Astrocyte of the spinal cord (primary cell): ENCODE measurements at regions not wholly inside any gene's neighbourhood (a gene's known extent, or its start where the extent isn't known, plus 50 kb on each side); places are given as distances from the start of the nearest gene placed in this dataset.

ENCODE experiments used
- DNase-seq: peaks from one replicate; pipeline ENCODE4 v3.0.0; 2011; ENCODE audit warnings: low read depth, low spot score
- H3K4me3 ChIP-seq: 2 replicates; pipeline ENCODE4 v1.5.1; 2011; ENCODE audit warnings: low read depth, mild to moderate bottlenecking, low read length, moderate library complexity
- CTCF ChIP-seq: IDR thresholded peaks from 2 replicates; pipeline ENCODE4 v1.5.1; 2012; ENCODE audit warnings: low read depth, mild to moderate bottlenecking, low read length, inconsistent platforms
- in situ Hi-C: cut with HindIII; loops from 2 replicates; pipeline ENCODE4 v1.10.0; 2017; ENCODE audit warnings: low sequenced_read_pairs

GRCh38 chr5:88116396-88116795 is 152.2 kb downstream of the TMEM161B start:
- TF ChIP-seq CTCF: no peak
- H3K4me3 ChIP-seq: no peak overlapping the region
- no peak for DNase-seq
- in situ Hi-C loops: no loop called here

- H3K4me3 ChIP-seq: no peak overlapping the region
- no peak for DNase-seq
- in situ Hi-C loops: no loop called here
- no peak for TF ChIP-seq CTCF
Measured at GRCh38 chr5:88115211-88115610, 153.4 kb downstream of the TMEM161B start.

GRCh38 chr5:88113429-88113828 is 155.2 kb downstream of the TMEM161B start:
- no peak overlapping the region for H3K4me3 ChIP-seq
- in situ Hi-C loops: no loop called here

GRCh38 chr5:88109818-88110217 is 158.8 kb downstream of the TMEM161B start:
- TF ChIP-seq CTCF: no peak
- peak; percentile 52 for DNase-seq
- in situ Hi-C loops: no loop called here
- H3K4me3 ChIP-seq: no peak overlapping the region

More at GRCh38 chr5:88113429-88113828, 155.2 kb downstream of the TMEM161B start:
- DNase-seq: no peak
- no peak for TF ChIP-seq CTCF

- DNase-seq: peak; percentile 20
- in situ Hi-C loops: no loop called here
- no peak overlapping the region for H3K4me3 ChIP-seq
- TF ChIP-seq CTCF: no peak
Measured at GRCh38 chr5:88108490-88109279, 160.0 kb downstream of the TMEM161B start.

GRCh38 chr5:88094906-88095496 is 173.6 kb downstream of the TMEM161B start:
- in situ Hi-C loops: no loop called here
- no peak for TF ChIP-seq CTCF
- no peak for DNase-seq
- H3K4me3 ChIP-seq: no peak overlapping the region
